ENCODE measurements at regions not wholly inside any gene's neighbourhood (a gene's known extent, or its start where the extent isn't known, plus 50 kb on each side); places are given as distances from the start of the nearest gene placed in this dataset.

DNA sequence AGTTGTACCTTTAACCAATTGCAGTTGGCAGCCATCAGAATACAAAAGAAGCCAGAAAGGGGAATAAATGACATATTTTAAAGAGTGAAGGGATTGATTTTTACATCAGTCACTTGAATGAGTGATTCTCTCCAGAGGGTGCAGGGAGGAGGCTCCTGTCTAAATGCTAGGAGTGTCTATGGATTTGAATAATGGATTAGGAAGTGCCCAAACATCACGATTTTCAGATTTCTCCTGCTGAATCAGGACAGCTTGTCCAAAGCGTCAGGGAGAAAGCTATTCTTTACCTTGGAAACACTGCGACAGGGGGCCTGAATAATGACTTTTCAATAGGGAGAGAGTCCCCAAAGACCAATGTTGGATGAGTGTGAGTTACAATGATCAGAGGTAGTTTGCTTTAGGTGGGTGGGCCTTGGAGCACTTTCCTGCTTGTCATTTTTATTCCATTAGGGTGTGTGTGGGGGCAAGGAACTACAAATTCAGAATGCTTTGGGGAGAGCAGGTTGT, 735.5 kb downstream of the KCNA4 start:
- POLR2A ChIA-PET: no interaction called here
- intact Hi-C loops (cut with micrococcal nuclease): no loop called here

DNA sequence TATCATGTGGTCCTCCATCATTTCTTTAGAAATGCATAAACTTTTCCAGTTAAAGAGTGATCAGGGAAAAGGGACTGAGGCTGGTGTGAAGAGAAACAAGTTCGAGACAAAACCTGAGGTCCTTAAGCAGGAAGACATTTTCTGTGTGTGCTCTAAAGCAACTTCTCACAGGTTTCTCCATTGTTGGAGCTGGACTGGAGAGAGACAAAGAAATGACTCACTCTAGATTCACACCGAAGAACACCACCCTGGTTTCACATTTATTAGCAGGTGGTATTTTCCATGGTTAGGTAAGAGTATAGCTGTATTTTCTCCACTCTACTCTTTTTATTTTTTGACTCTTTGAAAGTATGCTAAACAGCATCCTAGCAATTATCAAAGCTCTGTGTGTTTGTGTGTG, 736.4 kb downstream of the KCNA4 start:
- ATAC-seq (ENCODE audit: low read depth): no peak
- H3K4me1 ChIP-seq (ENCODE audit: control insufficient read depth in 2 of 2, insufficient read depth in 2 of 2, low read length in 2 of 2): no peaks in the 10 kb centered on the region
- Mint-ChIP-seq H3K4me3 (no peak overlapping the region), H3K27ac (no peak overlapping the region), H3K27me3 (no peaks in the 10 kb centered on the region), H3K4me1 (no peaks in the 10 kb centered on the region), H3K9me3 (ENCODE audit: insufficient read depth) (peaks cover 4% of the 10 kb centered on the region)
- H3K4me3 ChIP-seq (ENCODE audit: control extremely low read depth in 1 of 5, extremely low read depth in 1 of 5, insufficient read depth in 1 of 5, low read depth in 2 of 5, low read length in 4 of 5): no peak overlapping the region
- H3K27me3 ChIP-seq (replicated peaks in 1 of 4; ENCODE audit: control extremely low read depth in 1 of 4, control insufficient read depth in 3 of 4, insufficient read depth in 4 of 4, low read length in 3 of 4): no peaks in the 10 kb centered on the region
- no peaks in the 10 kb centered on the region for H3K79me2 ChIP-seq (ENCODE audit: control insufficient read depth, insufficient read depth, low read length)
- WGBS (ENCODE audit: insufficient coverage): 88% methylated on average over 1 of the region's 2 CpGs
- H3K4me2 ChIP-seq (replicated peaks; ENCODE audit: low read depth, low read length, poor library complexity, severe bottlenecking): no peak overlapping the region
- H4K20me1 ChIP-seq (ENCODE audit: control insufficient read depth, insufficient read depth, low read length, poor library complexity, severe bottlenecking): no peaks in the 10 kb centered on the region
- TF ChIP-seq, protein P1, sequence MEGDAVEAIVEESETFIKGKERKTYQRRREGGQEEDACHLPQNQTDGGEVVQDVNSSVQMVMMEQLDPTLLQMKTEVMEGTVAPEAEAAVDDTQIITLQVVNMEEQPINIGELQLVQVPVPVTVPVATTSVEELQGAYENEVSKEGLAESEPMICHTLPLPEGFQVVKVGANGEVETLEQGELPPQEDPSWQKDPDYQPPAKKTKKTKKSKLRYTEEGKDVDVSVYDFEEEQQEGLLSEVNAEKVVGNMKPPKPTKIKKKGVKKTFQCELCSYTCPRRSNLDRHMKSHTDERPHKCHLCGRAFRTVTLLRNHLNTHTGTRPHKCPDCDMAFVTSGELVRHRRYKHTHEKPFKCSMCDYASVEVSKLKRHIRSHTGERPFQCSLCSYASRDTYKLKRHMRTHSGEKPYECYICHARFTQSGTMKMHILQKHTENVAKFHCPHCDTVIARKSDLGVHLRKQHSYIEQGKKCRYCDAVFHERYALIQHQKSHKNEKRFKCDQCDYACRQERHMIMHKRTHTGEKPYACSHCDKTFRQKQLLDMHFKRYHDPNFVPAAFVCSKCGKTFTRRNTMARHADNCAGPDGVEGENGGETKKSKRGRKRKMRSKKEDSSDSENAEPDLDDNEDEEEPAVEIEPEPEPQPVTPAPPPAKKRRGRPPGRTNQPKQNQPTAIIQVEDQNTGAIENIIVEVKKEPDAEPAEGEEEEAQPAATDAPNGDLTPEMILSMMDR (IDR thresholded peaks at IDR 0.05): no peak
- TF ChIP-seq EZH2 (IDR thresholded peaks at IDR 0.05; ENCODE audit: borderline replicate concordance, insufficient read depth, low read depth, low read length, poor library complexity, severe bottlenecking): no peak
- POLR2A ChIA-PET: no interaction called here
- H3K27ac ChIP-seq (ENCODE audit: low read length in 2 of 2): no peak overlapping the region
- intact Hi-C loops (cut with micrococcal nuclease): no loop called here
- no peak overlapping the region for H2AFZ ChIP-seq (ENCODE audit: insufficient read depth, low read depth, low read length, poor library complexity, severe bottlenecking)
- DNase-seq: no peak
- no peak overlapping the region for H3K9ac ChIP-seq (ENCODE audit: low read length)
- CTCF ChIA-PET: no interaction called here
- H3K9me3 ChIP-seq (ENCODE audit: control extremely low read depth in 1 of 3, control insufficient read depth in 2 of 3, insufficient read depth in 1 of 3, low read length in 2 of 3): no peaks in the 10 kb centered on the region
- H3K36me3 ChIP-seq (replicated peaks in 1 of 2; ENCODE audit: control extremely low read depth in 1 of 2, control insufficient read depth in 1 of 2, extremely low read depth in 1 of 2, insufficient read depth in 2 of 2, low read length in 1 of 2): no peaks in the 10 kb centered on the region

More for the DNA sequence above, 735.5 kb downstream of the KCNA4 start:
- DNase-seq: no peak
- no peaks in the 10 kb centered on the region for H3K9me3 ChIP-seq (ENCODE audit: control extremely low read depth in 1 of 3, control insufficient read depth in 2 of 3, insufficient read depth in 1 of 3, low read length in 2 of 3)
- H3K4me3 ChIP-seq (ENCODE audit: control extremely low read depth in 1 of 5, extremely low read depth in 1 of 5, insufficient read depth in 1 of 5, low read depth in 2 of 5, low read length in 4 of 5): no peak overlapping the region
- WGBS (ENCODE audit: insufficient coverage): 89% methylated on average over 3 of the region's 3 CpGs
- no peak for TF ChIP-seq EZH2 (IDR thresholded peaks at IDR 0.05; ENCODE audit: borderline replicate concordance, insufficient read depth, low read depth, low read length, poor library complexity, severe bottlenecking)
- TF ChIP-seq, protein P1 (IDR thresholded peaks at IDR 0.05): no peak
- no peaks in the 10 kb centered on the region for H3K4me1 Mint-ChIP-seq
- H3K27ac Mint-ChIP-seq: no peak overlapping the region
- H3K9me3 Mint-ChIP-seq (ENCODE audit: insufficient read depth): peaks cover 4% of the 10 kb centered on the region
- no peaks in the 10 kb centered on the region for H4K20me1 ChIP-seq (ENCODE audit: control insufficient read depth, insufficient read depth, low read length, poor library complexity, severe bottlenecking)
- H3K36me3 ChIP-seq (replicated peaks in 1 of 2; ENCODE audit: control extremely low read depth in 1 of 2, control insufficient read depth in 1 of 2, extremely low read depth in 1 of 2, insufficient read depth in 2 of 2, low read length in 1 of 2): no peaks in the 10 kb centered on the region
- no peaks in the 10 kb centered on the region for H3K27me3 ChIP-seq (replicated peaks in 1 of 4; ENCODE audit: control extremely low read depth in 1 of 4, control insufficient read depth in 3 of 4, insufficient read depth in 4 of 4, low read length in 3 of 4)
- H3K4me2 ChIP-seq (replicated peaks; ENCODE audit: low read depth, low read length, poor library complexity, severe bottlenecking): no peak overlapping the region
- no peak overlapping the region for H3K4me3 Mint-ChIP-seq
- no peak for ATAC-seq (ENCODE audit: low read depth)
- H3K9ac ChIP-seq (ENCODE audit: low read length): no peak overlapping the region
- no peaks in the 10 kb centered on the region for H3K4me1 ChIP-seq (ENCODE audit: control insufficient read depth in 2 of 2, insufficient read depth in 2 of 2, low read length in 2 of 2)
- no peaks in the 10 kb centered on the region for H3K27me3 Mint-ChIP-seq
- no peaks in the 10 kb centered on the region for H3K79me2 ChIP-seq (ENCODE audit: control insufficient read depth, insufficient read depth, low read length)
- H2AFZ ChIP-seq (ENCODE audit: insufficient read depth, low read depth, low read length, poor library complexity, severe bottlenecking): no peak overlapping the region
- H3K27ac ChIP-seq (ENCODE audit: low read length in 2 of 2): no peak overlapping the region
- CTCF ChIA-PET: no interaction called here

Data from B cell (primary cell).